ENCODE measurements at regions not wholly inside any gene's neighbourhood (a gene's known extent, or its start where the extent isn't known, plus 50 kb on each side); places are given as distances from the start of the nearest gene placed in this dataset.

GRCh38 chr2:160882906-160883305 lies 277.3 kb upstream of the TANK start:
- no peak for TF ChIP-seq TAF1 (IDR thresholded peaks at IDR 0.05; ENCODE audit: low read depth)
- TF ChIP-seq USF1 (IDR thresholded peaks at IDR 0.05): no peak
- no peak for TF ChIP-seq CREB1 (IDR thresholded peaks at IDR 0.05; ENCODE audit: low read depth)
- TF ChIP-seq ZBTB7A (IDR thresholded peaks at IDR 0.05; ENCODE audit: low read depth): no peak
- TF ChIP-seq REST (IDR thresholded peaks at IDR 0.05; ENCODE audit: low read depth): no peak
- TF ChIP-seq YY1 (IDR thresholded peaks at IDR 0.05; ENCODE audit: low read depth): no peak
- TF ChIP-seq TEAD4 (IDR thresholded peaks at IDR 0.05): no peak
- no peak for TF ChIP-seq RAD21 (IDR thresholded peaks at IDR 0.05; ENCODE audit: low read depth)

Data from Ishikawa (cell line).